KMS-11 (cell line): ENCODE measurements at regions not wholly inside any gene's neighbourhood (a gene's known extent, or its start where the extent isn't known, plus 50 kb on each side); places are given as distances from the start of the nearest gene placed in this dataset.

Experiments used
- H2AFZ ChIP-seq: fragments of 200-600 bp; sonication (generic); 2 replicates; pipeline ENCODE4 v1.6.1; 2016; ENCODE audit warnings: antibody characterized with exemption, mixed run types, low read depth
- H3K27ac ChIP-seq: fragments of 200-600 bp; sonication (generic); 2 replicates; pipeline ENCODE4 v1.6.1; 2016; ENCODE audit warnings: mild to moderate bottlenecking, mixed run types
- H3K27me3 ChIP-seq: fragments of 200-600 bp; sonication (generic); 2 replicates; pipeline ENCODE4 v1.6.1; 2017; ENCODE audit warnings: mild to moderate bottlenecking, low read depth, mixed run types, moderate library complexity; ENCODE audit not compliant: insufficient read depth
- H3K36me3 ChIP-seq: fragments of 200-600 bp; sonication (generic); 2 replicates; pipeline ENCODE4 v1.6.1; 2017; ENCODE audit warnings: mild to moderate bottlenecking, mixed run types; ENCODE audit not compliant: insufficient read depth
- H3K4me1 ChIP-seq: fragments of 200-600 bp; sonication (generic); 2 replicates; pipeline ENCODE4 v1.6.1; 2016; ENCODE audit warnings: mild to moderate bottlenecking, low read depth, mixed run types; ENCODE audit not compliant: poor library complexity, severe bottlenecking
- H3K4me2 ChIP-seq: fragments of 200-600 bp; sonication (generic); 2 replicates; pipeline ENCODE4 v1.7.0; 2016; ENCODE audit warnings: mild to moderate bottlenecking, mixed run types
- H3K4me3 ChIP-seq: fragments of 200-600 bp; sonication (generic); IDR thresholded peaks from 2 replicates; pipeline ENCODE4 v1.6.1; 2017; ENCODE audit warnings: low read depth, low read length, mixed read lengths; ENCODE audit not compliant: insufficient read depth
- H3K79me2 ChIP-seq: fragments of 200-600 bp; sonication (generic); 2 replicates; pipeline ENCODE4 v1.6.1; 2016; ENCODE audit warnings: low read depth, mixed run types; ENCODE audit not compliant: insufficient read depth
- H3K9ac ChIP-seq: fragments of 200-600 bp; sonication (generic); 2 replicates; pipeline ENCODE4 v1.6.1; 2016; ENCODE audit warnings: mild to moderate bottlenecking, mixed run types
- H4K20me1 ChIP-seq: fragments of 200-600 bp; sonication (generic); 2 replicates; pipeline ENCODE4 v1.6.1; 2016; ENCODE audit warnings: mild to moderate bottlenecking, mixed run types; ENCODE audit not compliant: insufficient read depth
- TF ChIP-seq, protein P1 (sequence below): fragments of 200-600 bp; sonication (generic); conservative IDR thresholded peaks from 2 replicates; pipeline ENCODE4 v1.6.1; 2017; ENCODE audit warnings: low read depth, mild to moderate bottlenecking, antibody characterized with exemption, low read length, moderate library complexity, mixed read lengths

DNA sequence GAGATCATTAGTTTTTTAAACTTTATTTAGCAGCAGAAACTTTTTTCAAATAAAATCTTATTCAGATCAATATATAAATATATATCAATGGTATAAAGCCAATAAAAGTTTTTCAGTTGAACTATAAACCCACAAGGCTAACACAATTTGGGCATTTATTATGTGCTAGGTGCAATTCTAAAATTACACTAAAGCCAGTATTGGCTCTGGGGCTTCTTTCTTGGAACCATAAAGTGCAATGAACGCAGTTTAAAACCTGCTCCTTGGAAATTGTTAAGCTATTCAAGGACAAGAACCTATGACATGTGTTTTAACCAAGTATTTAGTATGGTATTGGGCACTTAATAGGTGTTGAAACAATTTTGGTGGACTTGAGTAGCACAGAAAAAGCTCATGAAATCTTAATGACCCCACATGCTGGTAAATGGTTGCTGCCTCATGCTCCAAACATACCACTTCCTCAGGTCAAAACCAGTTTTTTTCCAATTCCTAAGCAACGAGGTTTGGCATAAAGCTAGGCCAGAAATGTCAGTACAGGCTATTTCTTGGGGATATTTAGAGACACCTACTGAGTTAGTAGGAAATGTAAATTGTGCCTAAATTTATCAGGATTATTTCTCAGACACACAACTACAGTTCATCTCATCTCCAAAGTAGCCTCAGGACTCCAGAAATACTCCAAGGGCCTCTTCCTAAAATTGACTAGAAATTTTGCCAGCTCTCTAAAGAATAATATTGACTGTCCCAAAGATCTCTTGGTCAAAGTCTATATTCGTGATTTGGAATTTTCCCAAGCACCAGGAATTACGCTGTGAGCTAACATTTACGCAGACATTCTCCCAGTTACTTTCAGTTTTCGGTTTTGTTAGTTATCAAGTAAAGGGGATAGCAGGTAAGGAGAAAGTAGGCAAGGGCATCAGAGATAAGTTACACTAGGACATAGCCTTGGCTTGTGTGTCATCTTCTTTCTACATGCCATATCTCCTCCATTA is 90.9 kb upstream of the LGSN start:
- H2AFZ ChIP-seq = no peak overlapping the region
- H3K4me2 ChIP-seq = no peak overlapping the region
- H3K4me3 ChIP-seq = no peak overlapping the region
- H4K20me1 ChIP-seq = no peaks in the 10 kb centered on the region
- no peak overlapping the region for H3K9ac ChIP-seq
- no peak overlapping the region for H3K27ac ChIP-seq
- H3K27me3 ChIP-seq = no peaks in the 10 kb centered on the region
- H3K4me1 ChIP-seq = no peaks in the 10 kb centered on the region
- no peaks in the 10 kb centered on the region for H3K36me3 ChIP-seq
- no peaks in the 10 kb centered on the region for H3K79me2 ChIP-seq
- TF ChIP-seq, protein P1, sequence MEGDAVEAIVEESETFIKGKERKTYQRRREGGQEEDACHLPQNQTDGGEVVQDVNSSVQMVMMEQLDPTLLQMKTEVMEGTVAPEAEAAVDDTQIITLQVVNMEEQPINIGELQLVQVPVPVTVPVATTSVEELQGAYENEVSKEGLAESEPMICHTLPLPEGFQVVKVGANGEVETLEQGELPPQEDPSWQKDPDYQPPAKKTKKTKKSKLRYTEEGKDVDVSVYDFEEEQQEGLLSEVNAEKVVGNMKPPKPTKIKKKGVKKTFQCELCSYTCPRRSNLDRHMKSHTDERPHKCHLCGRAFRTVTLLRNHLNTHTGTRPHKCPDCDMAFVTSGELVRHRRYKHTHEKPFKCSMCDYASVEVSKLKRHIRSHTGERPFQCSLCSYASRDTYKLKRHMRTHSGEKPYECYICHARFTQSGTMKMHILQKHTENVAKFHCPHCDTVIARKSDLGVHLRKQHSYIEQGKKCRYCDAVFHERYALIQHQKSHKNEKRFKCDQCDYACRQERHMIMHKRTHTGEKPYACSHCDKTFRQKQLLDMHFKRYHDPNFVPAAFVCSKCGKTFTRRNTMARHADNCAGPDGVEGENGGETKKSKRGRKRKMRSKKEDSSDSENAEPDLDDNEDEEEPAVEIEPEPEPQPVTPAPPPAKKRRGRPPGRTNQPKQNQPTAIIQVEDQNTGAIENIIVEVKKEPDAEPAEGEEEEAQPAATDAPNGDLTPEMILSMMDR = no peak

DNA sequence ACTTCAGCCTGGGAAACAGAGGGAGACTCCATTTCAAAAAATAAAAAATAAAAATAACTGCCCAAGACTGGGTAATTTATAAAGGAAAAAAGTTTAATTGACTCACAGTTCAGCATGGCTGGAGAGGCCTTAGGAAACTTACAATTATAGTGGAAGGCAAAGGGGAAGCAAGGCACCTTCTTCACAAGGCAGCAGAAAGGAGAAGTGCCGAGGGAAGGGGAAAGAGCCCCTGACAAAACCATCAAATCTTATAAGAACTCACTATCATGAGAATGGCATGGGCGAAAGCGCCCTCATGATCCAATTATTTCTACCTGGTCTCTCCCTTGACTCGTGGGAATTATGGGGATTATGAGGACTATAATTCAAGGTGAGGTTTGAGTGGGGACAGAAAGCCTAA is 95.5 kb upstream of the LGSN start:
- Histone ChIP-seq H3K27me3 (no peaks in the 10 kb centered on the region), H3K4me1 (no peaks in the 10 kb centered on the region)

DNA sequence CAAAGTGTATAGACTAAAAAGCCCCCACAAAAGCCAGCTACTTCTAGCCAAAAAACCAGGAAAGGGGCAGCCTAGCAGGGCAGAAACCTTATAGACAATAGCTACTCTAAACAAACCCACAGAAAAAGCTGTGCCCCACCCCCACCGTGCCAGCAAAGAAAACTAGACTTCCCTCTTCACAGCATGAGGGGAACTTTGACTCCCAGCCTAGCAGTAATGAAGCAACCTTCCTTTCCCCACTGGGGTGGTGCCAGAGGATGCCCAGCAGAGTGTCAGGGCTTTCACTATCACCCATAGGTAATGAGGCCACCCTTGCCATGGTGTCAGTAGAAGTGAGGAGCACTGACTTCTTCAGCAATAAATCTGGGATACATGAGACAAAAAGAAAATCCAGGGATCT is 99.0 kb upstream of the LGSN start:
- Histone ChIP-seq H3K79me2 (no peaks in the 10 kb centered on the region), H3K36me3 (no peaks in the 10 kb centered on the region), H2AFZ (no peak overlapping the region), H3K4me3 (no peak overlapping the region), H3K9ac (no peak overlapping the region), H3K27me3 (no peaks in the 10 kb centered on the region), H3K27ac (no peak overlapping the region), H3K4me2 (no peak overlapping the region), H4K20me1 (no peaks in the 10 kb centered on the region), H3K4me1 (no peaks in the 10 kb centered on the region)
- TF ChIP-seq, protein P1 = no peak

More for the DNA sequence above, 95.5 kb upstream of the LGSN start:
- Histone ChIP-seq H3K4me3 (no peak overlapping the region), H3K27ac (no peak overlapping the region), H3K4me2 (no peak overlapping the region), H3K36me3 (no peaks in the 10 kb centered on the region), H3K9ac (no peak overlapping the region), H3K79me2 (no peaks in the 10 kb centered on the region), H4K20me1 (no peaks in the 10 kb centered on the region), H2AFZ (no peak overlapping the region)
- TF ChIP-seq, protein P1 = no peak

DNA sequence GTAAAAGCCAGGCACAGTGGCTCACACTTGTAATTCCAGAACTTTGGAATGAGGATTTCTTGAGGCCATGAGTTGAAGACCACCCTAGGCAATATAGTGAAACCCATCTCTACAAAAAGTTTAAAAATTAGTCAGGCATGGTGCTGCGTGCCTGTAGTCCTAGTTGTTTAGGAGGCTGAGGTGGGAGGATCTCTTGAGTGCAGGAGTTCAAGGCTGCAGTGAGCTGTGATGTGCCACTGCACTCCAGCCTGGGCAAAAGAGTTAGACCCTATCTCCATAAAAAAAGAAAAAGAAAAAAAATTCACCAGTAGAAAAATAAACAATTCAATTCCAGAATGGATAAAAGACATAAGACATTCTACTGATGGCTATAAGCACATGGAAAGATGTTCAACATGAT is 104.9 kb upstream of the LGSN start:
- TF ChIP-seq, protein P1 = no peak
- Histone ChIP-seq H4K20me1 (no peaks in the 10 kb centered on the region), H3K27me3 (no peaks in the 10 kb centered on the region), H3K9ac (no peak overlapping the region), H3K79me2 (no peaks in the 10 kb centered on the region), H3K4me1 (no peaks in the 10 kb centered on the region), H3K4me2 (no peak overlapping the region), H3K36me3 (no peaks in the 10 kb centered on the region), H2AFZ (no peak overlapping the region), H3K4me3 (no peak overlapping the region), H3K27ac (no peak overlapping the region)
